GM12873 (cell line): ENCODE measurements at regions not wholly inside any gene's neighbourhood (a gene's known extent, or its start where the extent isn't known, plus 50 kb on each side); places are given as distances from the start of the nearest gene placed in this dataset.

Source experiments
- CTCF ChIP-seq: IDR thresholded peaks from 2 replicates; pipeline ENCODE4 v1.5.1; 2012; ENCODE audit warnings: low read depth, mild to moderate bottlenecking, moderate library complexity, low read length, control low read depth; ENCODE audit not compliant: insufficient read depth; ENCODE audit errors: missing control alignments

GRCh38 chr14:27642251-27642866 is 1044.5 kb upstream of the NOVA1 start:
- TF ChIP-seq CTCF = no peak

- TF ChIP-seq CTCF = no peak
These were observed 1062.8 kb upstream of the NOVA1 start for GRCh38 chr14:27660683-27661082.

- no peak for TF ChIP-seq CTCF
These were observed 1070.7 kb upstream of the NOVA1 start for GRCh38 chr14:27668531-27668930.

- TF ChIP-seq CTCF = no peak
These were observed 1074.2 kb upstream of the NOVA1 start for GRCh38 chr14:27672047-27672446.

- no peak for TF ChIP-seq CTCF
These were observed 1080.5 kb upstream of the FOXG1 start for GRCh38 chr14:27686137-27686536.

GRCh38 chr14:27688841-27689444 is 1077.6 kb upstream of the FOXG1 start:
- TF ChIP-seq CTCF = no peak

- TF ChIP-seq CTCF = no peak
These were observed 1054.2 kb upstream of the FOXG1 start for GRCh38 chr14:27712364-27712763.
